ENCODE measurements at regions not wholly inside any gene's neighbourhood (a gene's known extent, or its start where the extent isn't known, plus 50 kb on each side); places are given as distances from the start of the nearest gene placed in this dataset.
A peak's percentile ranks its signal among the peaks of the same experiment; 100 is the strongest.

- TF ChIP-seq CTCF (IDR thresholded peaks at IDR 0.05; ENCODE audit: poor library complexity, severe bottlenecking): peak; percentile 83
- no peak for TF ChIP-seq EP300 (conservative IDR thresholded peaks at IDR 0.05; ENCODE audit: poor library complexity, severe bottlenecking)
- TF ChIP-seq REST (IDR thresholded peaks at IDR 0.05; ENCODE audit: borderline replicate concordance): no peak
- TF ChIP-seq MXI1 (conservative IDR thresholded peaks at IDR 0.05; ENCODE audit: poor library complexity, severe bottlenecking): no peak
- peak; percentile 80 for TF ChIP-seq RAD21 (conservative IDR thresholded peaks at IDR 0.05)
- peak; percentile 88 for TF ChIP-seq SMC3 (conservative IDR thresholded peaks at IDR 0.05; ENCODE audit: poor library complexity)
- no peak overlapping the region for H3K27ac ChIP-seq (ENCODE audit: low read length)
- H3K27me3 ChIP-seq (ENCODE audit: insufficient read depth, low read depth, low read length): no peaks in the 10 kb centered on the region
- no peak overlapping the region for H3K9ac ChIP-seq (ENCODE audit: low read length)
- H3K9me3 ChIP-seq (ENCODE audit: low read length): no peaks in the 10 kb centered on the region
- no peak overlapping the region for H2AFZ ChIP-seq (ENCODE audit: low read depth, low read length)
- H3K4me3 ChIP-seq (ENCODE audit: low read length): no peak overlapping the region
- H3K4me2 ChIP-seq (ENCODE audit: low read length): no peak overlapping the region
- H3K36me3 ChIP-seq (ENCODE audit: insufficient read depth, low read length): no peaks in the 10 kb centered on the region
- H3K9me2 ChIP-seq (ENCODE audit: insufficient read depth, low read length): no peaks in the 10 kb centered on the region
- no peaks in the 10 kb centered on the region for H3K79me2 ChIP-seq (replicated peaks; ENCODE audit: insufficient read depth, low read length)
- H3F3A ChIP-seq (ENCODE audit: insufficient read depth, low read length, poor library complexity, severe bottlenecking): no peaks in the 10 kb centered on the region
- H4K20me1 ChIP-seq (ENCODE audit: insufficient read depth): no peaks in the 10 kb centered on the region
Measured at GRCh38 chr7:94087664-94088352, 83.7 kb upstream of the BET1 start.

- H3K4me3 ChIP-seq (ENCODE audit: low read length): no peak overlapping the region
- no peaks in the 10 kb centered on the region for H3K79me2 ChIP-seq (replicated peaks; ENCODE audit: insufficient read depth, low read length)
- H2AFZ ChIP-seq (ENCODE audit: low read depth, low read length): peak overlapping the region; percentile 21
- no peaks in the 10 kb centered on the region for H3F3A ChIP-seq (ENCODE audit: insufficient read depth, low read length, poor library complexity, severe bottlenecking)
- H3K27ac ChIP-seq (ENCODE audit: low read length): no peak overlapping the region
- no peaks in the 10 kb centered on the region for H3K9me3 ChIP-seq (ENCODE audit: low read length)
- H3K36me3 ChIP-seq (ENCODE audit: insufficient read depth, low read length): no peaks in the 10 kb centered on the region
- no peaks in the 10 kb centered on the region for H3K27me3 ChIP-seq (ENCODE audit: insufficient read depth, low read depth, low read length)
- H3K9me2 ChIP-seq (ENCODE audit: insufficient read depth, low read length): no peaks in the 10 kb centered on the region
- no peaks in the 10 kb centered on the region for H4K20me1 ChIP-seq (ENCODE audit: insufficient read depth)
- TF ChIP-seq TAF1 (IDR thresholded peaks at IDR 0.05; ENCODE audit: low read depth): no peak
- TF ChIP-seq EP300 (conservative IDR thresholded peaks at IDR 0.05; ENCODE audit: poor library complexity, severe bottlenecking): no peak
- TF ChIP-seq SMC3 (conservative IDR thresholded peaks at IDR 0.05; ENCODE audit: poor library complexity): no peak
- TF ChIP-seq REST (IDR thresholded peaks at IDR 0.05; ENCODE audit: borderline replicate concordance): no peak
- no peak for TF ChIP-seq MXI1 (conservative IDR thresholded peaks at IDR 0.05; ENCODE audit: poor library complexity, severe bottlenecking)
- TF ChIP-seq POLR2AphosphoS5 (IDR thresholded peaks at IDR 0.05): no peak
- TF ChIP-seq CTCF (IDR thresholded peaks at IDR 0.05; ENCODE audit: poor library complexity, severe bottlenecking): no peak
- H3K9ac ChIP-seq (ENCODE audit: low read length): no peak overlapping the region
- H3K4me2 ChIP-seq (ENCODE audit: low read length): no peak overlapping the region
Measured at GRCh38 chr7:94088560-94088959, 84.4 kb upstream of the BET1 start.
